HL-60 (cell line): ENCODE measurements at regions not wholly inside any gene's neighbourhood (a gene's known extent, or its start where the extent isn't known, plus 50 kb on each side); places are given as distances from the start of the nearest gene placed in this dataset.

Experiments
- CTCF ChIP-seq: IDR thresholded peaks from one replicate; pipeline ENCODE4 v1.5.1; 2011; ENCODE audit warnings: low read length, control low read depth, inconsistent platforms; ENCODE audit not compliant: insufficient read depth
- POLR2AphosphoS5 ChIP-seq: IDR thresholded peaks from 2 replicates; pipeline ENCODE4 v1.6.1; 2012; ENCODE audit warnings: low read depth

DNA sequence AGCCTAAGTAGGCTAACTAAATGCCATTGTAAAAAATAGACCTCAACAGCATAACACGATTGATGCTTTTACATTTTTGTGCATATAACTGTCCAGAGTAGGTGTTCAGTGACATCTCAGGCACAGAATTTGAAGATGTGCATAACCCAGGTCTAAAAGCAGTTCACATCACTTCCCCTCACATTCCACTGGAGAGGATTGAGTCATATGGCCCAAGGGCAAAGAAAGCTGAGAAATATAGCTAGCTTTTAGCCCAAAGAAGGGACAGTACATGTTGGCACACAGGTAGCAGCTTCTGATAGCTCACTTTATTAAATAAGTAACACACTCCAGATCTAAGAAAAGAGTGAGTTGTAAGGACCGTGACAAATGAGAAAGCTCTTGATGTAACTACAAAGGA lies 2259.5 kb upstream of the WWC1 start:
- TF ChIP-seq CTCF = no peak
- no peak for TF ChIP-seq POLR2AphosphoS5
